HG03175 (cell line): ENCODE measurements at regions not wholly inside any gene's neighbourhood (a gene's known extent, or its start where the extent isn't known, plus 50 kb on each side); places are given as distances from the start of the nearest gene placed in this dataset.

Experiments
- ATAC-seq: cut with Tn5 transposase; IDR thresholded peaks from one replicate; pipeline ENCODE4 v1.9.1; 2021; ENCODE audit warnings: mild to moderate bottlenecking, moderate library complexity; ENCODE audit not compliant: unreplicated experiment

DNA sequence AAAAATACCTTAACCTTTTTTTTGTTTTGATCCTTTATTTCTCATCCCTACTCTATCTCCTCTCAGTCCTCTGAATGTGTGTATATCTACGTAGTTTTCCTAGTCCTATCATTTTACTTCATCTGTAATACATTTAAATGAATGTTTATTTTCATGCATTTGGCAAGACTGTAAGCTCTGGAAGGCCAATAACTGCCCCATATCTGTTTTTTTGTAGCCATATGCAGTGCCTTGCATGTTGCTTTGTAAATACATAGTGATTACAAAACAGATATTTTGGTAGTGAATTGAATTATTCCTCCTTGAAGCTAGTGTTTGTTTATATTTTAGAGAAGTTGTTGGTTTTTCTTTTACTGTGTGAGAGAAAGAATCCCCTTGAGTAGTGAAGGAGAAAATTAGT, 450.2 kb downstream of the PCDH18 start:
- no peak for ATAC-seq

DNA sequence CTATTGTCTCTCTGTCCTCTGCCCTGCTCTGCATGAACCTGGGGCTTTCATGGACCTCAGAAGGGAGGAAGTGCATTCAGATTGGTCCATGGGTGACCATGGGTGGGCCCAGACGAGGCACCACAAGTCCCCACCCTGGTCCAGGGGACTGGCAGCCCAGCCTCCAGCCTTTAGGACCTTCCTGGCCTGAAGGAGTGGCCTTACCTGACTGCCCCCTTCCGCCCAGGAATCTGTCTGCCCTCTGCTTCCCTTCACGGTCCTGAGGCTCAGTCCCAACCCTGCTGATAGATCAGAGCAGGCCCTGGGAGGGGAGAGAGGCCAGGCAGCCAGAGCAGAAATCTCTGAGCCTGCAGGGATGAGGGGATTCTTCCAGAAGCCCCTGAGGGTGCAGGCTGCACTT, 455.4 kb downstream of the PCDH18 start:
- no peak for ATAC-seq

DNA sequence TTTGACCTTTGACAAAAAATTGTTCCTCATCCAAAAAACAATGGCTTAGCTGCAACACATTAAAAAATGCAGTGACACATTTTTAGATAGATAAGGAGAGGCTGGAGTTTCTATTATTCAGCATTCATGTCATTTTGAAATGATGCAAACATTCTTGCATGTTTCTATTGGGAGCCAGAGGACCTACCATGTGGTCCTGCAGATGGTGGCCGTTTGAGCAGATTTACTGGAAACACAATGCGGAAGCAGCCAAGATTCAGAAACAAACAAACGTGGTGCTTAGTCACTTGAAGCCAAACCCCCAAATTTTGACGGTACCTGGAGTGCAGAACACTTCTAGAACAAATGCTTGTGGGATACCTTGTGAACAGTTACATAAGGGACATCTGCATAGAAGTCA, 456.7 kb downstream of the PCDH18 start:
- no peak for ATAC-seq

DNA sequence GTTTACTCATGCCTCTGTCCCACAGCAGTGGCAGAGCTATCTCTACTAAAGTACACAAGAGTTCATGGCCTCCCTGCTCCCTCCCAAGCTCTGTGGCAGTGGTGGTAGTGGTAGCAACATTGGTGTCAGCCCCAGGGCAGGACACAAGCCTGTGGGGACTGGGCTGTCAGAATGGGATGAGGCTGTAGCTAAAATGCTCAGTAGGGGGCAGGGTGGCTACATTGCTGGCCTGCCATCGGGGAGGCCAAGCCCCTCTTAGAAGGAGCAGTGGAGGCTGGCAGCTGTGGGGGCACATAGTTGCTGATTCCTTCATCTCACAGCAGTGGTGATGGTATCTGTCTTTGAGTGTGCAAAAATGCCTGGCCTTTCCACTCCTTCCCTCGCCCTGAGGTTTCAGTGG, 461.7 kb downstream of the PCDH18 start:
- ATAC-seq = no peak

DNA sequence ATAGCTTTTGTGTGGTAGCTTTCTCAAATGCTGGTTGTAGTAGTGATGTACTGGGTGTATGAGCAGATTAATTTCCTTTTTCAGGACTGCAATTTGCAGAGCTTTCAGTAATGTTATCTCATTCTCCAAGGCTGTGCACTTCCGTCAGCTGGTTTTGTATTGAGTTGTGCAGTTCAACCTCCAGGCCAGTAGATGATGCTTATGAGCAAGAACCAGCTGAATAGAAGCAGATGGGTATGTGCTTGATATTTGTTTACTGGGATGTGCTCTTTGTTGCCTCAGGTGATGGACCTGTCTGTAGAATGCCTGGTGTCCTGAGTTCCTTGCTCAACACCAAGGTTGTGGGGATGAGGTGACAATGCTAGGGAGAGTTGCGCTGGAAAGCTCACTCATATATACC, 462.8 kb downstream of the PCDH18 start:
- peak; percentile 44 for ATAC-seq

DNA sequence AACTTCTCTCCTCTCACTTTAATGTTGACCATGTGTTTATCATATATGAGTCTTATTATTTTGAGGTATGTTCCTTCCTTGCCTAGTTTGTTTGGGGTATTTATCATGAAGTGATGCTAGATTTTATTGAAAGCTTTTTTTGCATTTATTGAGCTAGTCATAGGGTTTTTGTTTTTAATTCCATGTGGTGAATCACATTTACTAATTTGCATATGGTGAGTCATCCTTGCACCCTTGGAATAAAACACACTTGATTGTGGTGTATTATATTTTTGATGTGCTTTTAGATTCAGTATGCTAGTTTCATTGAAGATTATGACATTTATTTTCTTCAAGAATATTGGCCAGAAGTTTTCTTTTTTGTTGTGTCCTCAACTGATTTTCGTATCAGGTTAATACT, 464.6 kb downstream of the PCDH18 start:
- ATAC-seq = no peak

DNA sequence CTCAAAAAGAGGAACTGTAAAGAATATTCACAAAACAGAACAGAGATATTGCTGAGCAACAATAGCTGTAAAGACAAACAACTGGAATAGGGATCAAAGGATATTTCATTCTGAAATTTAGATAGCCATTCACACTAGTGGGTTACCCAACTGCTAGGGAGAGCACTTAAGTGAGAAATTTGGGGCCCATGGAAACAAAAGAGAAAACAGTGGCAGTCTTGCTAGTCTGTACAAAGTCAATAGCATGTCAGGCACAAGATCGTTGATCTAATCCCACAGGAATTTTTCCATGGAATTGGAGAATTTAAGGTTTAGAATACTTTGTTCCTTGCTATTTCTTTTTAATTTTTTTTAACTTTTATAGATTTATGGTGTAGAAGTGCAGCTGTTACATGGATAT, 467.0 kb downstream of the PCDH18 start:
- ATAC-seq = no peak

DNA sequence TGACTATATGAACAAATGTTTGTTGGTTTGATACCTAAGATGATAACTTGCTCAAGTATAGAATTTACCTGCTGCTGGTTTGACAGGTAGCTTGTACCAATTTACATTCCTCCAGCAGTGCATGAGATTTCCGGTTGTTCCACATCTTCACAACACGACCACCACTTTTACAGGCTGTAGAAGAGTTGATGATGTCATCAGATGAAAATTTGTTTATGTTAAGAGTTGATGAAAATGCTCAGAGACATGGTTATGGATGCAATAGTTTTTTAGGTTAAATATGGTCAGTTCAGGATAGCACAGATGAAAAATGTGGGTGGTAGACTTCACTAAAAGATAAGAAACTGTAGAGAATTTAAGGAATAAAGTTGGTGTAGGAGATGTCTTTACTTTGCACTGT, 468.3 kb downstream of the PCDH18 start:
- ATAC-seq = no peak

DNA sequence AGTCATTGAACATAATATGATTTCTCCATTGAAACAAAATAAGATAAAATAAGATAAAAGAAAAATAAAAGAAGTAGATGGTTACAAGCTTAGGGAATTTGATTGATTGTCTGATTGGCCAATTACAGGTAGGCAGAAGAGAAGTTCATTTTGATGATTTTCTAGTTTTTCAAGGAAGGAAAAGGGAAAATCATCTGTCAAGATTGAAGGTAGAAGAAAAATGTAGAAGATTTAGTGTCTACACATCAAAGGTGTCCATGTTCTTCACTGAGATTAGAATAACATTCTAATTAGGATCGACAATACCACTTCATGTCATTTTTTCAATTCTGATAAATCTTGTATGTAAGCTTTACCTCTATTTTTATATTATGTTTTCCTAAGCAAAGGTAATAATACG, 489.1 kb downstream of the PCDH18 start:
- no peak for ATAC-seq

DNA sequence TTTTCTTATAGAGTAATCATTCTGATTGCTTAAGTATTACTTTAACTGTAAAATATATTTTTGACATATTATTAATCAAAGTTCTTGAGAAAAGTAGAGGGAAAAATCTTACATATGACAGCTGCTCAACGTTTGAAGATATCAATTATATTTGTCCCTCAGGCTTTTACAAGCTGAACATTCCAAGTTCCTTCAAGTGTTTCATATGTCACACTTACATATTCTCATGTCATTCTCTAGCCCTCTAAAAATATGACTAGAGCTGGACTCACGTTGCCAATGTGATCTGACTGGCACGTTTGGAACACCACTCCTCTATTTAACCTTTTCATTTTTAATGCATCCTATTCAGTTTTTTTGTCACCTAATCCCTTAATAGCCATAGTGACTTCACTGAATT, 492.9 kb downstream of the PCDH18 start:
- ATAC-seq = no peak

DNA sequence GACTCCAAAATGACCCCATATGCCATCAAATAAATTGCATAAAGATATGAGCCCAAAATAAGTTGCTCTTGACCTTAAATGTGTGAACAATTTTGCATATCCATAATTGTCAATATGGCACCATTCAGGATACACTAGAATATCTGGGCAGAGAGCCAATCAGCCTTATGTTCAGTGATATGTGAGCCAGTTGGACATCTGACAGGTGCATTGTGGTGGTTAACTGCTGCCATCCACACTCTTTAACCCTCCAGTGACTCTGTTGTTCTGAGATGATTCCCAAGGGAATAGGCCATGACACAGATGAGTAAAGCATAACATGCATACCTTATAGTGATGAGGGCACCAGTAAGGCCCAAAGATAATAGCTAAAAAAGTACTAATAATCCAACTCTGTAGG, 500.1 kb downstream of the PCDH18 start:
- ATAC-seq = no peak

DNA sequence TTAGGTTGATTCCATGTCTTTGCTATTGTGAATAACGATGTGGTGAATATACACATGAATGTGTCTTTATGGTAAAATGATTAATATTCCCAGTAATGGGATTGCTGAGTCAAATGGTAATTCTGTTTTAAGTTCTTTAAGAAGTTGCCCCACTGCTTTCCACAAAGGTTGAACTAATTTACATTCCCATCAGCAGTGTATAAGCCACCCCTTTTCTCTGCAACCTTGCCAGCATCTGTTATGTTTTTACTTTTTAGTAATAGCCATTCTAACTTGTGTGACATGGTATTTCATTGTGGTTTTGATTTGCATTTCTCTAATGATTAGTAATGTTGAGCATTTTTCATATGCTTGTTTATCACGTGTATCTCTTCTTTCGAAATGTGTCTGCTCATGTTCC, 503.3 kb downstream of the PCDH18 start:
- no peak for ATAC-seq

DNA sequence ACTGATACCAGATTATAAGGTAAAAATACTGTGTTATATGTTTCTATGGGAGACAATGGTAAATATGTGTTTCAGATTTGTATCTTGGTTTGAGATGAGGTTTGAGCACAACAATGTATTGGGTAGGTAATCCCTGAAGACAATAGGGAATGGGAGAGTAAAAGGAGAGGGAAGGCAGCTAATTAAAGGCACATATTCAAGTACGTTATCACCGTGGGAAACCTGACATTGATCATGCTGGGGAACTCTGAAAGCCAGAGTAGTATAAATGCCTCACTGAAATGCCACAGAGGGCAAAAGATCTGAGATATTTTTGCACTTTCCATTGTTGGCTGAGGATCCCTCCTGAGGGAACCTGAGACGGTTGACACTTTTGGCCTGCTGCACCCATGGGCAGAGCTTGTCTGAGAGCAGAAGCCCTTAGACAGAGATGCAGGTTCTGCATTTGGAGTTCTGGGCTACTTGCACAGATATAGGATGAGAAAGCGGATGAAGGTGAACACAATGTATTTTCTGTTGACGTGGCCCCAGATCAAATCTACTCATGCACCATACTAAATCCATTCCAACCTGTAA, 506.7 kb downstream of the PCDH18 start:
- no peak for ATAC-seq

DNA sequence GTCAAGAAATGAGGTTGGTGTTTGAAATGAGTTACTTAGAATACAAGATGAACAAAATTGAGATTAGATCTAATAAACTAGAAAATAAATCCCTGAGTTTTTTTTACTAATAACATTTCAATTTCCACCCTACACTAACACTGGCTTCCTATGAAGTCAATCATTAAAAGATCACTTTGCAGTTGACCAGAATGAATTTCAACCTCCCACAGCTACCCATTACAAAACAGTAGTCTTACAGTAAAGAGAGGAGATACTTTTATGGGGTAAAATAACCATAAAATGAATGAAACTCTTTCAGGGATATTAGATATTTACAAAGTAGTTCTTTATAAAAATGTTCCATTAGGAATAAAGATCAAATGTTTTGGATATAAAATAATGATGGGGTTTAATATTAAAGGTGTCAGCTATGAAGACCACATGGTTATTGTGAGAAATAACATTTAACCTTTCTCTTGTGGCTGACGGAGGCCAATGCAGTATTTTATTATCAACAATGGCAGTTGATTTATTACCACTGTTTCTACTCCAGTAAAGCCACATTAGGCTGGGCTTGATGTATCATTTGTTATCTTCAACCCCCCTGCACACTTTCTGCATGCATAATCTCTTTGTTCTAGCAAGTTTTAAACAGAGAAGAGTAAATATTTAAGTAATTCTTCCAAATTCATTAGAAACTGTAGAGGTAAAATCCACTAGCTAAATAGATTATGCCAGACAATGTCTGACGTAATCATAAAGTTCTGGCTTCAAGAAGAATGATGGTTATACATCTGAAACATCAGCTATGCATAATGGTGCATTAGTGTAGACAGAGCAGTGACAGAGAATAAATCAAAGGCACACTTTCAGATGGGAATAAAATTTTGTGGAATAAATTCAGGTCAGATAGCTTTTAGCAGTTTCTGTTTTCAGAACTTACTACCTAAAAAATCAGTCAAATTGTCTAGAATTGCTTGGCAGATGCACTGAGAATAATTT, 516.6 kb downstream of the PCDH18 start:
- no peak for ATAC-seq

DNA sequence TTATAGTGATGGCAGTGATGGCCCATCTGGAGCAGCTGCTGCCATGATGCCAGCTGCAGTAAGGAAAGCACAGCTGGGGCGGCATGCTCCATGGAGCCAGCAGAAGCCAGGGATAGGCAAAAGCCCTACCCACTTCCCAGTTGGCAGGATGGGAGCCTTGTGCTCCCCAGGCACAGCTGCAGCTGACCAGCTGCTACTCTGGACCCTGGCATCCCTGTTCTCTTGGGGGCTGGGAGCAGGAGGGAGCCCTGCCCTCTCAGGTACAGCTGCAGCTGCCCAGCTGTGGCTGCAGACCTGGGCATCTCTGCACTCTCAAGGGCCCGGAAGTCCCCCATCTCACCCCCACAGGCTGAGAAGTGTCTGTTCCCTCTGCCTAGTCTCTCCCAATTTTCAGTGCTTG, 531.9 kb downstream of the PCDH18 start:
- no peak for ATAC-seq

DNA sequence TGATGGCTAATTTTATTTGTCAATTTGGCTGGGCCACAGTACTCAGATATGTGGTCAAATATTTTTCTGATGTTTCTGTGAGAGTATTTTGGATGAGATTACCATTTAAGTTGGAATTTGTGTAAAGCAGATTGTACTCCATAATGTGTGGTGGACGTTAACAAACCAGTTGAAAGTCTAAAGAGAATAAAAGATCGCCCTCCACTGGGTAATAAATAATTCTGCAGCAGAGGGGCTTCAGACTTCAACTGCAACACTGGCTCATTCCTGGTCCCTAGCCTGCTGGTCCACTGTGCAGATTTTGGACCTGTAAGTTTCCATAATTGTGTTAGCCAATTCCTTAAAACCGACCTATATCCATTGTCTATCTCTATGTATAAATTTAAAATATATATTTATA, 540.3 kb downstream of the PCDH18 start:
- ATAC-seq = no peak

DNA sequence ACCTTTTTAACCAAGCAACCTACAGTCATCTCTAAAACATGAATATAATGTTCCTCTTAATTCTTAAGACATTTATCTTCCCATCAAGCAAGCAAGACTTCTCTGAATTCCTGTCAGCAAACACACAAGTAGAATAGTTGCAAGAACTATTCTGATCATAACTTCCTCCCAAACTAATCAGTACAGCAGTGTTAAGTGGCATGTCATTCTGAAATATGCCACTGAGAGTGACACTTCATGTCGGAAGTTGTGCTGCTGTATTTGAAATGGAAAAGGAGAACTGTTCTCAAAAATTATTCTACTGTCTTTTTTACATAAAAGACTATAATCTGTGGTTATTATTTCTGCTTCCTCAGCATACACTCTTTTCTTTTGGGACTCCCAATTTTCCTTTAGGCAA, 546.6 kb downstream of the PCDH18 start:
- ATAC-seq = no peak

DNA sequence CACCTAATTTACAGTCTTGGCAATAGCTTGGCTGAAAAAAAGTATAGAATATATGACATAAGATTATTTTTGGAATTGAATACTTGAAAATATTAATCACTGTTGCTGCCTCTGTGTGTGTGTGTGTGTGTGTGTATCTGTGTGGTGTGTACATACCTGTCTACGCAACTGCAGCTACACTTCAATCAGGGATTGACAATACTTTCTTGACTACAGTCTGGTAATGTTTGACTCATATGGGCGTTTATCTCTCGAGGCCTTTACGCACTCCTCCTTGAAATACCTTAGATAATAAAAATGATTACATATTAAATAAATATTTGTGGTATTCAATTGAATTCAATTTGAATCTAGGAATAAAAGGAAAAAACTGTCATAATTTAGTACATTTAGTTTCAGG, 565.2 kb downstream of the PCDH18 start:
- ATAC-seq = no peak

DNA sequence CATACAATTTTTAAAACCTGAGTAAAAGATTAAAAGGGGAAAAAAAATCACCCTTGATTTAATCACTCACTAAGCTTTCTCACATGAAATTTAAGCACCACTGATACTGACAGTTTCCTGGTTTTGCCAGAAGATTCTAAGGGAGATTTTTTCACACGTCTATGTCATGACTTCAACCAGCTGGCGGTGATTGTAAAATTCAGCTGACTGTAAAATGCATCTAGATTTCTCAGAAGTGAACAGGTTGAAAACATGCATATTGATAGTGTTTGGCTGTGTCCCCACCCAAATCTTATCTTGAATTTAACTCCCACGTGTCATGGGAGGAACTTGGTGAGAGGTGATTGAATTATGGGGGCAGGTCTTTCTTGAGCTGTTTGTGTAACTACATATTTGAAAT, 566.8 kb downstream of the PCDH18 start:
- ATAC-seq = no peak

DNA sequence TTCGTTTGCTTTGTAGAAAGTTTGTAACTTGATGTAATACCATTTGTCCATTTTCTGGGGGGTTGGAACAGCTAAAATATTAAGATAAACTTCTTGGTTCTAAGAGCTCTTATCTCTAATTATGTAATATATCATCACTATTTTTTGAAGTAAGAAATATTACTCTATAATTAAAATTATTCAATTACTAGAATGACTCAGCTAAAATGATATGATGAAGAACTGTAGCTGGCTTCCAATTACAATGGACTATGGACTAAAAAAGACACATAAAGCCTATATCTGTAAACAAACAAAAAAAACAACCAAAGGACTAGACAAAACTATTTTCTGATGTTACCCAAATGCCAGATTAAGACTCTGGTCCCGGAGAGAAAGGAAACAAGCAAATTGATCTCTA, 569.4 kb downstream of the PCDH18 start:
- no peak for ATAC-seq

DNA sequence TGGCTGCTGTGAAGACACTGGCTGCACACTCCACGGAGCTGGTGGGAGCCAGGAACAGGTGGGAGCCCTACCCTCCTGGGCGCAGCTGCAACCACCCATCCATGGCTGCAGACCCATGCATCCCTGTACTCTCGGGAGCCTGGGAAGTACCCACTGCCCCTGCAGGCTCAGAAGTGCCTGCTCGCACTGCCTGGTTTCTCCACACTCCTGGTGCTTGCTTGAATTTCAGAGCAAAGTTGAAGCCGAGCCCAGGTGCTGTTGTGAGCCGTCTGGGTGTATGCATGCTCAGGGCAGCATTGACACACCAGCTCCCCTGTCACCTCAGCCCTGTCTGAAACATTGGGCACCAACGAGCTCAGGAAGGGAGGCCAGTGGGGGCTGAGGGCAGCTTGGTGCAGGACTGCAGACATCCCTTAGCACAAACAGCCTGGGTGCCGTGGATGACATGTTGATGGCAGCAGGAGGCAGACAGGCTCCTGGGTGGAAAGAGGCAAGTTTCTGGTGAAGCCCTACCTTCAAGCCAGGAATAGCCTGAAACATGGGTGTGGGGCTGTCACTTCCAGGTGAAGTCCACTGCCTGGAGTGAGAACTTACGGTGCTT, 585.9 kb downstream of the PCDH18 start:
- no peak for ATAC-seq

DNA sequence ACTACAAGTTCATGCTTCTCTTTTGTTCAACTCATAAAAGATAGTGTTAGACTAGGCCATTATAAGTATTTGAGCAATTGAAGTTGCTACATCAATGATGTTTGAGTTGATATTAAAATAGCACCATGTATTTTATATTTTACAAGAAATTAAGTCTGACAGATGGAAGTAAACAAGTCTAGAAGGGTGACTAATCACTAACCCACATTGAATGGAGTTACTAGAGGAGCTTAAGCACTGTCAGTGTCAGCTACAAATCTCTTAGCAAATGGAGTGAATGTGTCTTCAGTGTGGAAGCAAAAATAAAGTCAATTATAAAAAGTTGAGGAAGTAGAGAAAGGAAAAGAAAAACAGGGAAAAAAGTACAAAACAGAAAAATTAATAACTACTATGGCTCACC, 592.5 kb downstream of the PCDH18 start:
- no peak for ATAC-seq
